ENCODE measurements at regions not wholly inside any gene's neighbourhood (a gene's known extent, or its start where the extent isn't known, plus 50 kb on each side); places are given as distances from the start of the nearest gene placed in this dataset.

GRCh38 chr2:145631561-145631960 lies 1111.6 kb upstream of the ZEB2 start:
- no peak for DNase-seq (ENCODE audit: low read depth, low spot score)

- no peak for DNase-seq (ENCODE audit: low read depth, low spot score)
Measured at GRCh38 chr2:145626301-145626700, 1106.4 kb upstream of the ZEB2 start.

- DNase-seq (ENCODE audit: low read depth, low spot score): no peak
Measured at GRCh38 chr2:145625111-145625510, 1105.2 kb upstream of the ZEB2 start.

- DNase-seq (ENCODE audit: low read depth, low spot score): no peak
Measured at GRCh38 chr2:145623136-145623535, 1103.2 kb upstream of the ZEB2 start.

- DNase-seq (ENCODE audit: low read depth, low spot score): no peak
Measured at GRCh38 chr2:145622285-145622684, 1102.4 kb upstream of the ZEB2 start.

- DNase-seq (ENCODE audit: low read depth, low spot score): no peak
Measured at GRCh38 chr2:145617906-145618305, 1098.0 kb upstream of the ZEB2 start.

- no peak for DNase-seq (ENCODE audit: low read depth, low spot score)
Measured at GRCh38 chr2:145617420-145617819, 1097.5 kb upstream of the ZEB2 start.

- no peak for DNase-seq (ENCODE audit: low read depth, low spot score)
Measured at GRCh38 chr2:145615626-145616025, 1095.7 kb upstream of the ZEB2 start.

- DNase-seq (ENCODE audit: low read depth, low spot score): no peak
Measured at GRCh38 chr2:145609951-145610350, 1090.0 kb upstream of the ZEB2 start.

- no peak for DNase-seq (ENCODE audit: low read depth, low spot score)
Measured at GRCh38 chr2:145601361-145601925, 1081.5 kb upstream of the ZEB2 start.

GRCh38 chr2:145600811-145601210 lies 1080.9 kb upstream of the ZEB2 start:
- no peak for DNase-seq (ENCODE audit: low read depth, low spot score)

- DNase-seq (ENCODE audit: low read depth, low spot score): no peak
Measured at GRCh38 chr2:145599756-145600155, 1079.8 kb upstream of the ZEB2 start.

- peak; percentile 68 for DNase-seq (ENCODE audit: low read depth, low spot score)
Measured at GRCh38 chr2:145598434-145598833, 1078.5 kb upstream of the ZEB2 start.

GRCh38 chr2:145597809-145598208 lies 1077.9 kb upstream of the ZEB2 start:
- DNase-seq (ENCODE audit: low read depth, low spot score): no peak

GRCh38 chr2:145597006-145597405 lies 1077.1 kb upstream of the ZEB2 start:
- DNase-seq (ENCODE audit: low read depth, low spot score): no peak

GRCh38 chr2:145596416-145596815 lies 1076.5 kb upstream of the ZEB2 start:
- no peak for DNase-seq (ENCODE audit: low read depth, low spot score)

GRCh38 chr2:145595296-145595695 lies 1075.4 kb upstream of the ZEB2 start:
- no peak for DNase-seq (ENCODE audit: low read depth, low spot score)

GRCh38 chr2:145593991-145594614 lies 1074.2 kb upstream of the ZEB2 start:
- peak; percentile 67 for DNase-seq (ENCODE audit: low read depth, low spot score)

GRCh38 chr2:145593280-145593679 lies 1073.4 kb upstream of the ZEB2 start:
- no peak for DNase-seq (ENCODE audit: low read depth, low spot score)

GRCh38 chr2:145592361-145592760 lies 1072.4 kb upstream of the ZEB2 start:
- DNase-seq (ENCODE audit: low read depth, low spot score): no peak

GRCh38 chr2:145591109-145591809 lies 1071.3 kb upstream of the ZEB2 start:
- no peak for DNase-seq (ENCODE audit: low read depth, low spot score)

GRCh38 chr2:145587922-145588321 lies 1068.0 kb upstream of the ZEB2 start:
- DNase-seq (ENCODE audit: low read depth, low spot score): no peak

GRCh38 chr2:145584353-145584752 lies 1064.4 kb upstream of the ZEB2 start:
- no peak for DNase-seq (ENCODE audit: low read depth, low spot score)
